ENCODE measurements at regions not wholly inside any gene's neighbourhood (a gene's known extent, or its start where the extent isn't known, plus 50 kb on each side); places are given as distances from the start of the nearest gene placed in this dataset.

- TF ChIP-seq CTCF (IDR thresholded peaks at IDR 0.05) = no peak
- no peak for TF ChIP-seq EP300 (IDR thresholded peaks at IDR 0.05)
- no peak for TF ChIP-seq POLR2A (IDR thresholded peaks at IDR 0.05)
- no peak for TF ChIP-seq POLR2AphosphoS5 (IDR thresholded peaks at IDR 0.05)
Observed at GRCh38 chr13:76116751-76117360, 480.7 kb downstream of the LMO7 start.

All from upper lobe of left lung (tissue), 4 donors.